ENCODE measurements at regions not wholly inside any gene's neighbourhood (a gene's known extent, or its start where the extent isn't known, plus 50 kb on each side); places are given as distances from the start of the nearest gene placed in this dataset.
"Not testable (repeated sequence)": the region's sequence is repeated elsewhere in the genome, so short reads cannot be mapped to it uniquely, and the experiment has no call there.

- not testable (repeated sequence) for TF ChIP-seq POLR2A (IDR thresholded peaks at IDR 0.05; ENCODE audit: insufficient read depth in 1 of 2, low read depth in 2 of 2, low read length in 2 of 2); MNT (IDR thresholded peaks at IDR 0.05); ZMYM2 (CRISPR knock-in tag; IDR thresholded peaks at IDR 0.05); ZNF430 (CRISPR knock-in tag; IDR thresholded peaks at IDR 0.05); SALL1 (CRISPR knock-in tag; IDR thresholded peaks at IDR 0.05); ZFP41 (CRISPR knock-in tag; IDR thresholded peaks at IDR 0.05; ENCODE audit: borderline replicate concordance); ZFX (CRISPR knock-in tag; IDR thresholded peaks at IDR 0.05; ENCODE audit: low read depth); RXRA (CRISPR knock-in tag; IDR thresholded peaks at IDR 0.05)
Measured at GRCh38 chr18:59039040-59039320, 100.7 kb upstream of the SEC11C start.

All from HepG2 (cell line).